HepG2 (cell line): ENCODE measurements at regions not wholly inside any gene's neighbourhood (a gene's known extent, or its start where the extent isn't known, plus 50 kb on each side); places are given as distances from the start of the nearest gene placed in this dataset.

ENCODE experiments used
- ATAC-seq: fragments of 200-7000 bp; cut with Tn5 transposase; 3 replicates; pipeline ENCODE4 v1.9.1; 2020; ENCODE audit warnings: mild to moderate bottlenecking, moderate library complexity
- BruUV-seq: library from RNA; stranded (reverse); fragments of 400-500 nt; replicated peaks from 2 replicates; lab custom pipeline; 2021; lab: Mats Ljungman, UMichigan
- CTCF ChIA-PET: fragments of 300-600 bp; formaldehyde crosslinking; extraction: SDS; loops from one replicate; lab custom pipeline; 2021; ENCODE audit warnings: low total read pairs, inconsistent platforms, low intra/inter-chr PET ratio; lab: Yijun Ruan, JAX
- POLR2A ChIA-PET: fragments of 350-600 bp; sonication (Branson Sonifier 250); formaldehyde crosslinking; loops from one replicate; lab custom pipeline; 2020; ENCODE audit warnings: antibody characterized with exemption, inconsistent platforms; lab: Yijun Ruan, JAX
- DNase-seq: peaks from one replicate; pipeline ENCODE4 v3.0.0-alpha.2; 2015; ENCODE audit warnings: low spot score
- FAIRE-seq: peaks from 3 replicates; lab custom pipeline; 2011; peaks lifted over from hg19 to GRCh38; lab: Jason Lieb, UNC
- H2AFZ ChIP-seq: one replicate; pipeline ENCODE4 v1.6.1; 2011; ENCODE audit warnings: low read length, inconsistent platforms
- H3K27ac ChIP-seq: fragments of 300-600 bp; 3 replicates; pipeline ENCODE4 v1.8.0; 2011; ENCODE audit warnings: mixed run types, mild to moderate bottlenecking, mixed read lengths, low read length, inconsistent platforms; ENCODE audit not compliant: insufficient read depth; ENCODE audit errors: extremely low read length
- H3K27me3 ChIP-seq, 2 experiments: fragments of 200-600 bp in 1 of 2; 2 replicates in 1 of 2; 3 replicates in 1 of 2; pipeline versions ENCODE4 v1.6.0 to v1.8.0; 2011; ENCODE audit warnings: low read length in 2 of 2, mild to moderate bottlenecking in 2 of 2, moderate library complexity in 2 of 2, inconsistent platforms in 1 of 2; ENCODE audit not compliant: insufficient read depth in 2 of 2, control insufficient read depth in 1 of 2
- H3K36me3 ChIP-seq, 2 experiments: fragments of 200-600 bp in 1 of 2; replicated peaks in 1 of 2; 2 replicates in 1 of 2; 3 replicates in 1 of 2; pipeline versions ENCODE4 v1.5.1 to v1.8.0; 2011; ENCODE audit warnings: low read length in 2 of 2, inconsistent platforms in 1 of 2; ENCODE audit not compliant: insufficient read depth in 2 of 2, control insufficient read depth in 1 of 2
- H3K4me1 ChIP-seq: 2 replicates; pipeline ENCODE4 v1.5.1; 2012; ENCODE audit warnings: low read length, inconsistent platforms; ENCODE audit not compliant: insufficient read depth
- H3K4me2 ChIP-seq: 2 replicates; pipeline ENCODE4 v1.6.0; 2011; ENCODE audit warnings: low read depth, low read length, inconsistent platforms
- H3K4me3 ChIP-seq, 3 experiments: fragments of 200-600 bp in 1 of 3; sonication (generic), shearing (Covaris generic) in 1 of 3; replicated peaks in 1 of 3; 2 replicates each; pipeline ENCODE4 v1.5.1; 2011 to 2016; ENCODE audit warnings: low read length in 3 of 3, inconsistent platforms in 2 of 3, low read depth in 2 of 3, mild to moderate bottlenecking in 2 of 3, control low read depth in 1 of 3, mixed read lengths in 1 of 3; ENCODE audit not compliant: insufficient read depth in 1 of 3
- H3K79me2 ChIP-seq: one replicate; pipeline ENCODE4 v1.6.1; 2011; ENCODE audit warnings: low read length, inconsistent platforms; ENCODE audit not compliant: insufficient read depth
- H3K9ac ChIP-seq: 2 replicates; pipeline ENCODE4 v1.6.0; 2011; ENCODE audit warnings: mild to moderate bottlenecking, low read depth, low read length, inconsistent platforms; ENCODE audit not compliant: insufficient read depth
- H3K9me3 ChIP-seq: 2 replicates; pipeline ENCODE4 v1.5.1; 2012; ENCODE audit warnings: mild to moderate bottlenecking, low read length
- H4K20me1 ChIP-seq: 2 replicates; pipeline ENCODE4 v1.6.0; 2011; ENCODE audit warnings: inconsistent platforms, mild to moderate bottlenecking, low read length, moderate library complexity; ENCODE audit not compliant: insufficient read depth
- DMTF1 ChIP-seq: sonication (generic); formaldehyde crosslinking; IDR thresholded peaks from 2 replicates; pipeline ENCODE4 v1.4.0; 2020; ENCODE audit warnings: mild to moderate bottlenecking, missing genetic modification reagents
- ETV5 ChIP-seq: IDR thresholded peaks from 2 replicates; pipeline ENCODE4 v1.6.1; 2018; ENCODE audit warnings: missing biosample characterization, missing genetic modification reagents, inconsistent platforms, borderline replicate concordance
- FOXM1 ChIP-seq: sonication (generic); formaldehyde crosslinking; IDR thresholded peaks from 2 replicates; pipeline ENCODE4 v1.5.0; 2020; ENCODE audit warnings: missing genetic modification reagents
- GATAD1 ChIP-seq: IDR thresholded peaks from 2 replicates; pipeline ENCODE4 v1.6.1; 2016; ENCODE audit warnings: missing genetic modification reagents, missing compliant biosample characterization
- IRX3 ChIP-seq: sonication (generic); formaldehyde crosslinking; IDR thresholded peaks from 2 replicates; pipeline ENCODE4 v1.8.1; 2023; ENCODE audit warnings: mild to moderate bottlenecking, low read depth, missing genetic modification reagents, borderline replicate concordance
- NR2F2 ChIP-seq: IDR thresholded peaks from 2 replicates; pipeline ENCODE4 v1.6.1; 2012; ENCODE audit warnings: low read depth, inconsistent platforms, borderline replicate concordance
- PBX2 ChIP-seq: IDR thresholded peaks from 2 replicates; pipeline ENCODE4 v1.6.1; 2016; ENCODE audit warnings: control low read depth
- SRSF4 ChIP-seq: fragments of 200-400 bp; formaldehyde crosslinking; IDR thresholded peaks from one replicate; pipeline ENCODE4 v1.6.1; 2018; ENCODE audit warnings: mild to moderate bottlenecking, low read depth, low read length, moderate library complexity; ENCODE audit not compliant: poor library complexity, severe bottlenecking
- TRIM24 ChIP-seq: sonication (generic); formaldehyde crosslinking; IDR thresholded peaks from 2 replicates; pipeline ENCODE4 v1.8.0; 2022; ENCODE audit warnings: mild to moderate bottlenecking, missing genetic modification reagents
- ZZZ3 ChIP-seq: sonication (generic); formaldehyde crosslinking; IDR thresholded peaks from 2 replicates; pipeline ENCODE4 v1.4.0; 2020; ENCODE audit warnings: missing genetic modification reagents, mild to moderate bottlenecking, borderline replicate concordance
- WGBS: methylation state at CpG from one replicate; pipeline ENCODE4 v1.1.6; 2017; ENCODE audit warnings: low lambda C conversion rate; 5-methylcytosine and 5-hydroxymethylcytosine counted together
- in situ Hi-C: cut with HindIII; loops from 2 replicates; pipeline ENCODE4 v1.10.0; 2017; ENCODE audit warnings: low pct_unique_long_range_greater_than_20kb; ENCODE audit not compliant: extremely low pct_ligation_motif_present
- intact Hi-C: fragments of 100-400 bp; cut with micrococcal nuclease; formaldehyde crosslinking; loops from one replicate; pipeline ENCODE4 v1.10.0; 2022; ENCODE audit not compliant: unreplicated experiment
- TF ChIP-seq, protein P1 (sequence below): sonication (generic); formaldehyde crosslinking; conservative IDR thresholded peaks from 2 replicates; pipeline ENCODE4 v1.4.0; 2020; ENCODE audit warnings: mild to moderate bottlenecking, missing genetic modification reagents, moderate library complexity
- TF ChIP-seq, protein P2 (sequence below): IDR thresholded peaks from 2 replicates; pipeline ENCODE4 v1.6.1; 2012; ENCODE audit warnings: low read length, improper control_type of control experiment
- TF ChIP-seq, protein P3 (sequence below): sonication (generic); formaldehyde crosslinking; IDR thresholded peaks from 2 replicates; pipeline ENCODE4 v1.5.1; 2020; ENCODE audit warnings: missing genetic modification reagents, mild to moderate bottlenecking, borderline replicate concordance

DNA sequence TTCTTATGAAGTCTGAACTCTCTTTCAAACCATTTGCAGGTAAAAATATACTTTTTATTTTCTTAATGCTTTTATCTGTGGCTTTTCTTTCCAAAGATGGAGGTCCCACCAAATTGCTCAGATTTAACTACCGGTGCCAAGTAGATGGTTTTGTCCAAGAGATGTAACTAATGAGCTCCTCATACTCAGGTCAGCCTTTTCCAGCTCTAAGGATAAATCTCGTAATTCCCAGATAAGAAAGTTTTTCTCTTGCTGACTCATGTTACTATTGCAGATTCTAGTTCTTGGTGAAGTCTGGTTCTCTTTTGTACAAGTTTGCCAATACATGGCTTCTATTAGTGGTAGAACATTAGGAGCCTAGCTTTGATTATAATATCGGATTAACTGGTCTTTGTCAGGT is 550.8 kb upstream of the ZNF804A start:
- WGBS: under 1% methylated on average over 3 of the region's 3 CpGs
- DNase-seq (no peak), FAIRE-seq (no peak), ATAC-seq (no peak)
- H3K36me3 ChIP-seq: no peaks in the 10 kb centered on the region
- ChIA-PET POLR2A (no interaction called here), CTCF (no interaction called here)
- H3K79me2 ChIP-seq: no peaks in the 10 kb centered on the region
- H3K27ac ChIP-seq: no peak overlapping the region
- no peaks in the 10 kb centered on the region for H4K20me1 ChIP-seq
- H3K9ac ChIP-seq: no peak overlapping the region
- no peak overlapping the region for H3K4me2 ChIP-seq
- no peak overlapping the region for H3K4me3 ChIP-seq
- H3K27me3 ChIP-seq: no peaks in the 10 kb centered on the region
- no peaks in the 10 kb centered on the region for H3K4me1 ChIP-seq
- H2AFZ ChIP-seq: no peak overlapping the region
- intact Hi-C loops (no loop called here), in situ Hi-C loops (no loop called here)
- no peaks in the 10 kb centered on the region for H3K9me3 ChIP-seq
- no TSS peak for BruUV-seq
- TF ChIP-seq SRSF4 (no peak), ETV5 (CRISPR knock-in tag) (no peak), GATAD1 (CRISPR knock-in tag) (no peak), DMTF1 (no peak), PBX2 (CRISPR knock-in tag) (no peak), ZZZ3 (CRISPR knock-in tag) (no peak), NR2F2 (no peak), FOXM1 (CRISPR knock-in tag) (no peak), IRX3 (CRISPR knock-in tag) (no peak), TRIM24 (no peak)
- TF ChIP-seq, protein P1, sequence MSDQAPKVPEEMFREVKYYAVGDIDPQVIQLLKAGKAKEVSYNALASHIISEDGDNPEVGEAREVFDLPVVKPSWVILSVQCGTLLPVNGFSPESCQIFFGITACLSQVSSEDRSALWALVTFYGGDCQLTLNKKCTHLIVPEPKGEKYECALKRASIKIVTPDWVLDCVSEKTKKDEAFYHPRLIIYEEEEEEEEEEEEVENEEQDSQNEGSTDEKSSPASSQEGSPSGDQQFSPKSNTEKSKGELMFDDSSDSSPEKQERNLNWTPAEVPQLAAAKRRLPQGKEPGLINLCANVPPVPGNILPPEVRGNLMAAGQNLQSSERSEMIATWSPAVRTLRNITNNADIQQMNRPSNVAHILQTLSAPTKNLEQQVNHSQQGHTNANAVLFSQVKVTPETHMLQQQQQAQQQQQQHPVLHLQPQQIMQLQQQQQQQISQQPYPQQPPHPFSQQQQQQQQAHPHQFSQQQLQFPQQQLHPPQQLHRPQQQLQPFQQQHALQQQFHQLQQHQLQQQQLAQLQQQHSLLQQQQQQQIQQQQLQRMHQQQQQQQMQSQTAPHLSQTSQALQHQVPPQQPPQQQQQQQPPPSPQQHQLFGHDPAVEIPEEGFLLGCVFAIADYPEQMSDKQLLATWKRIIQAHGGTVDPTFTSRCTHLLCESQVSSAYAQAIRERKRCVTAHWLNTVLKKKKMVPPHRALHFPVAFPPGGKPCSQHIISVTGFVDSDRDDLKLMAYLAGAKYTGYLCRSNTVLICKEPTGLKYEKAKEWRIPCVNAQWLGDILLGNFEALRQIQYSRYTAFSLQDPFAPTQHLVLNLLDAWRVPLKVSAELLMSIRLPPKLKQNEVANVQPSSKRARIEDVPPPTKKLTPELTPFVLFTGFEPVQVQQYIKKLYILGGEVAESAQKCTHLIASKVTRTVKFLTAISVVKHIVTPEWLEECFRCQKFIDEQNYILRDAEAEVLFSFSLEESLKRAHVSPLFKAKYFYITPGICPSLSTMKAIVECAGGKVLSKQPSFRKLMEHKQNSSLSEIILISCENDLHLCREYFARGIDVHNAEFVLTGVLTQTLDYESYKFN (CRISPR knock-in tag): no peak
- TF ChIP-seq, protein P2, sequence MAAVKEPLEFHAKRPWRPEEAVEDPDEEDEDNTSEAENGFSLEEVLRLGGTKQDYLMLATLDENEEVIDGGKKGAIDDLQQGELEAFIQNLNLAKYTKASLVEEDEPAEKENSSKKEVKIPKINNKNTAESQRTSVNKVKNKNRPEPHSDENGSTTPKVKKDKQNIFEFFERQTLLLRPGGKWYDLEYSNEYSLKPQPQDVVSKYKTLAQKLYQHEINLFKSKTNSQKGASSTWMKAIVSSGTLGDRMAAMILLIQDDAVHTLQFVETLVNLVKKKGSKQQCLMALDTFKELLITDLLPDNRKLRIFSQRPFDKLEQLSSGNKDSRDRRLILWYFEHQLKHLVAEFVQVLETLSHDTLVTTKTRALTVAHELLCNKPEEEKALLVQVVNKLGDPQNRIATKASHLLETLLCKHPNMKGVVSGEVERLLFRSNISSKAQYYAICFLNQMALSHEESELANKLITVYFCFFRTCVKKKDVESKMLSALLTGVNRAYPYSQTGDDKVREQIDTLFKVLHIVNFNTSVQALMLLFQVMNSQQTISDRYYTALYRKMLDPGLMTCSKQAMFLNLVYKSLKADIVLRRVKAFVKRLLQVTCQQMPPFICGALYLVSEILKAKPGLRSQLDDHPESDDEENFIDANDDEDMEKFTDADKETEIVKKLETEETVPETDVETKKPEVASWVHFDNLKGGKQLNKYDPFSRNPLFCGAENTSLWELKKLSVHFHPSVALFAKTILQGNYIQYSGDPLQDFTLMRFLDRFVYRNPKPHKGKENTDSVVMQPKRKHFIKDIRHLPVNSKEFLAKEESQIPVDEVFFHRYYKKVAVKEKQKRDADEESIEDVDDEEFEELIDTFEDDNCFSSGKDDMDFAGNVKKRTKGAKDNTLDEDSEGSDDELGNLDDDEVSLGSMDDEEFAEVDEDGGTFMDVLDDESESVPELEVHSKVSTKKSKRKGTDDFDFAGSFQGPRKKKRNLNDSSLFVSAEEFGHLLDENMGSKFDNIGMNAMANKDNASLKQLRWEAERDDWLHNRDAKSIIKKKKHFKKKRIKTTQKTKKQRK: no peak
- TF ChIP-seq, protein P3, sequence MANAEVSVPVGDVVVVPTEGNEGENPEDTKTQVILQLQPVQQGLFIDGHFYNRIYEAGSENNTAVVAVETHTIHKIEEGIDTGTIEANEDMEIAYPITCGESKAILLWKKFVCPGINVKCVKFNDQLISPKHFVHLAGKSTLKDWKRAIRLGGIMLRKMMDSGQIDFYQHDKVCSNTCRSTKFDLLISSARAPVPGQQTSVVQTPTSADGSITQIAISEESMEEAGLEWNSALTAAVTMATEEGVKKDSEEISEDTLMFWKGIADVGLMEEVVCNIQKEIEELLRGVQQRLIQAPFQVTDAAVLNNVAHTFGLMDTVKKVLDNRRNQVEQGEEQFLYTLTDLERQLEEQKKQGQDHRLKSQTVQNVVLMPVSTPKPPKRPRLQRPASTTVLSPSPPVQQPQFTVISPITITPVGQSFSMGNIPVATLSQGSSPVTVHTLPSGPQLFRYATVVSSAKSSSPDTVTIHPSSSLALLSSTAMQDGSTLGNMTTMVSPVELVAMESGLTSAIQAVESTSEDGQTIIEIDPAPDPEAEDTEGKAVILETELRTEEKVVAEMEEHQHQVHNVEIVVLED (CRISPR knock-in tag): no peak
